Naive thymus-derived CD4-positive, alpha-beta T cell (primary cell): ENCODE measurements at regions not wholly inside any gene's neighbourhood (a gene's known extent, or its start where the extent isn't known, plus 50 kb on each side); places are given as distances from the start of the nearest gene placed in this dataset.

Source experiments
- ATAC-seq: fragments of 150-1000 bp; cut with Tn5 transposase; 2 replicates; pipeline ENCODE4 v1.10.0; 2021; ENCODE audit warnings: mild to moderate bottlenecking, moderate library complexity
- CTCF ChIA-PET: fragments of 350-600 bp; sonication (Branson Sonifier 250); formaldehyde crosslinking; loops from one replicate; lab custom pipeline; 2021; ENCODE audit warnings: antibody characterized with exemption; lab: Charles Lee
- POLR2A ChIA-PET: fragments of 350-600 bp; sonication (Branson Sonifier 250); formaldehyde crosslinking; loops from one replicate; lab custom pipeline; 2021; ENCODE audit warnings: antibody characterized with exemption, inconsistent platforms; lab: Charles Lee
- DNase-seq, 9 donors: peaks; one replicate each; pipeline versions ENCODE4 v3.0.0 to v3.0.0-alpha.2; 2020 to 2022; ENCODE audit warnings: mixed read lengths in 1 of 9
- H3K27ac ChIP-seq: one replicate; pipeline ENCODE4 v1.7.0; 2013; ENCODE audit warnings: mild to moderate bottlenecking, low read depth, low read length, moderate library complexity
- H3K27me3 ChIP-seq, 2 donors: one replicate each; pipeline ENCODE4 v1.7.0; 2013; ENCODE audit warnings: low read length in 2 of 2, mild to moderate bottlenecking in 2 of 2, moderate library complexity in 2 of 2; ENCODE audit not compliant: control insufficient read depth in 2 of 2, insufficient read depth in 2 of 2
- H3K36me3 ChIP-seq, 3 experiments: 1 replicate in 2 of 3; 2 replicates in 1 of 3; pipeline ENCODE4 v1.7.0; 2013; ENCODE audit warnings: low read length in 3 of 3, mild to moderate bottlenecking in 3 of 3, moderate library complexity in 1 of 3; ENCODE audit not compliant: insufficient read depth in 3 of 3, control insufficient read depth in 2 of 3
- H3K4me1 ChIP-seq, 2 donors: one replicate each; pipeline ENCODE4 v1.7.0; 2013; ENCODE audit warnings: low read length in 2 of 2, mild to moderate bottlenecking in 2 of 2, moderate library complexity in 1 of 2; ENCODE audit not compliant: control insufficient read depth in 2 of 2, insufficient read depth in 2 of 2
- H3K4me3 ChIP-seq: 2 replicates; pipeline ENCODE4 v1.7.0; 2013; ENCODE audit warnings: mild to moderate bottlenecking, low read length
- H3K9me3 ChIP-seq, 3 experiments: 1 replicate in 2 of 3; 2 replicates in 1 of 3; pipeline ENCODE4 v1.7.0; 2013; ENCODE audit warnings: low read length in 3 of 3; ENCODE audit not compliant: control insufficient read depth in 2 of 3
- H3K27ac Mint-ChIP-seq, 9 donors: one replicate each; pipeline ENCODE4 v1.8.0; 2020 to 2022; ENCODE audit warnings: mixed read lengths in 9 of 9, mild to moderate bottlenecking in 8 of 9, moderate library complexity in 5 of 9, inconsistent platforms in 2 of 9
- H3K27me3 Mint-ChIP-seq, 5 donors: one replicate each; pipeline ENCODE4 v1.8.0; 2021 to 2022; ENCODE audit warnings: mixed read lengths in 5 of 5, mild to moderate bottlenecking in 1 of 5
- H3K36me3 Mint-ChIP-seq, 5 donors: one replicate each; pipeline ENCODE4 v1.8.0; 2020 to 2022; ENCODE audit warnings: mixed read lengths in 5 of 5, mild to moderate bottlenecking in 3 of 5, inconsistent platforms in 1 of 5
- H3K4me1 Mint-ChIP-seq, 7 donors: one replicate each; pipeline ENCODE4 v1.8.0; 2020 to 2022; ENCODE audit warnings: mixed read lengths in 7 of 7, mild to moderate bottlenecking in 3 of 7, inconsistent platforms in 1 of 7
- H3K4me3 Mint-ChIP-seq, 10 donors: one replicate each; pipeline ENCODE4 v1.8.0; 2020 to 2022; ENCODE audit warnings: mild to moderate bottlenecking in 10 of 10, mixed read lengths in 10 of 10, moderate library complexity in 6 of 10, inconsistent platforms in 2 of 10
- H3K9me3 Mint-ChIP-seq, 11 donors: one replicate each; pipeline ENCODE4 v1.8.0; 2020 to 2022; ENCODE audit warnings: mixed read lengths in 11 of 11, mild to moderate bottlenecking in 4 of 11, inconsistent platforms in 1 of 11, moderate library complexity in 1 of 11
- intact Hi-C, 2 donors: fragments of 100-400 bp; cut with micrococcal nuclease; formaldehyde crosslinking; loops; one replicate each; pipeline ENCODE4 v1.15.1; 2023

DNA sequence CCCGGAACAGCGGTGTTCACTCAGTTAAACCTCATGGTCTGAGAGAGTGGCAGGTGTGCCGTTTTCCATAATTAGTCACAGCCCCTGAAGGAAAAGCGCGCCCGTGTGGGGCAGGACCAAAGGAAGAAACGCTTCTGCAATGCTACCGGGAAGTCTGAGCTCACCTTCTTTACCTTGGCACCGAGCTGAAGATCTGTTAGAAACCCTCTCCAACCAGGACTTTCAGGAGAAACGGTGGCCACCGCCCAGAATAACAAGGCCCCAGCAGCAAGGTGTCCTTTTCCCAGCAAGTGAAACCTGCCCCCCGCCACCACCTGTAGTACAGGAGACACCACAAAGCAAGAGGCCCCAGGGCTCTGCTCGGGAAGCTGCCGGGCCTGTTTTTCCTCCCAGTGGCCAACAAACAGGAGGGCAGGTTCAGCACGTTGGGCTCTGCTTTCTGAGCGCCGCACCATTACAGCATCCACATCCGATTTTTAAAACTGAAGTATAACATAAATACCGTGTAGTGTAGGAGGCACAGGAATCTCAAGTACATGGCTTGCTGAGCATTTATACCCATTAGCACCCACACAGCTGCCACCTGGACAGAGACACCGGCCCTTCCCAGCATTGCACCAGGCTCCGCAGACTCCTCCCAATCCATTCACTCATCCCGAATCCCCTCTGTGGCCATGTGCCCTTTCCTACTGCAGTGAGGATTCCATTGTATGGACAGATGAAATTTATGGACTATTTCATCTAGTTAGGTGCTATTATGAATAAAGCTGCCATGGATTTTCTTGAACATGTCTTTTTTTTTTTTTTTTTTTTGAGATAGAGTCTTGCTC is 121.8 kb upstream of the RIOK3 start:
- H3K36me3 ChIP-seq, result no peaks in the 10 kb centered on the region
- intact Hi-C loops, result no loop called here
- H3K4me1 ChIP-seq, result no peaks in the 10 kb centered on the region
- no peaks in the 10 kb centered on the region for H3K4me1 Mint-ChIP-seq
- peaks cover under 1 to 24% (median 20%) of the 10 kb centered on the region in 5 donors for H3K36me3 Mint-ChIP-seq
- CTCF ChIA-PET, result no interaction called here
- H3K4me3 ChIP-seq, result no peak overlapping the region
- ATAC-seq, result no peak
- H3K4me3 Mint-ChIP-seq, result no peak overlapping the region
- H3K27me3 ChIP-seq, result no peaks in the 10 kb centered on the region
- no peak overlapping the region for H3K27ac ChIP-seq
- peaks cover 0 to 9% (median 0%) of the 10 kb centered on the region in 11 donors for H3K9me3 Mint-ChIP-seq
- no peak for DNase-seq
- no peak overlapping the region for H3K27ac Mint-ChIP-seq
- no peaks in the 10 kb centered on the region for H3K27me3 Mint-ChIP-seq
- POLR2A ChIA-PET, result no interaction called here
- no peaks in the 10 kb centered on the region for H3K9me3 ChIP-seq

DNA sequence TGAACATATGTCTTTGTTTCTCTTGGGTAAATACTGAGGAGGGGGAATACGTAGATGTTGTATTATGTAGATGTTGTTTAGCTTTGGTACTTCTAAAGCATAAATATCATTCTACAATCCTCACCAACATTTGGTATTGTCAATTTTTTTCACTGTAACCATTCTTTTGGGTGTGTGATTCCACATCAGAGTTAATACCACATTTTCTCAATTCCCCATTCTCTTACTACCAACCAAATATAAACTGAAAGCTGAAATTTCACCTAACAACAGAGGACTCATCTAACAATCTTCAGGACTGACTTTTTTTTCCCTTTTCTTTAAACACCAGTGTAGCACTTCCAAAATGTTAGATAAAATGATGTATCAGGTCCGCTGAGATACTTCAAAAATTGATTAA is 120.7 kb upstream of the RIOK3 start:
- ATAC-seq (no peak), DNase-seq (no peak)
- Mint-ChIP-seq H3K36me3 (peaks cover 0 to 25% (median 13%) of the 10 kb centered on the region in 5 donors), H3K4me3 (no peak overlapping the region), H3K27me3 (no peaks in the 10 kb centered on the region), H3K4me1 (peaks cover 0 to 2% (median 0%) of the 10 kb centered on the region in 7 donors), H3K9me3 (peaks cover 0 to 9% (median 0%) of the 10 kb centered on the region in 11 donors), H3K27ac (no peak overlapping the region)
- CTCF ChIA-PET, result interaction anchor here (1.0 kb wide), 1 partner anchor 10 kb away, joined by 4 read pairs; no protein-coding TSS in a partner anchor
- H3K27me3 ChIP-seq, result no peaks in the 10 kb centered on the region
- H3K27ac ChIP-seq, result no peak overlapping the region
- H3K4me1 ChIP-seq, result no peaks in the 10 kb centered on the region
- POLR2A ChIA-PET, result interaction anchor here (0.5 kb wide), 1 partner anchor 31 kb away, joined by 3 read pairs; no protein-coding TSS in a partner anchor
- intact Hi-C loops, result no loop called here
- H3K4me3 ChIP-seq, result no peak overlapping the region
- no peaks in the 10 kb centered on the region for H3K9me3 ChIP-seq
- H3K36me3 ChIP-seq, result no peaks in the 10 kb centered on the region

DNA sequence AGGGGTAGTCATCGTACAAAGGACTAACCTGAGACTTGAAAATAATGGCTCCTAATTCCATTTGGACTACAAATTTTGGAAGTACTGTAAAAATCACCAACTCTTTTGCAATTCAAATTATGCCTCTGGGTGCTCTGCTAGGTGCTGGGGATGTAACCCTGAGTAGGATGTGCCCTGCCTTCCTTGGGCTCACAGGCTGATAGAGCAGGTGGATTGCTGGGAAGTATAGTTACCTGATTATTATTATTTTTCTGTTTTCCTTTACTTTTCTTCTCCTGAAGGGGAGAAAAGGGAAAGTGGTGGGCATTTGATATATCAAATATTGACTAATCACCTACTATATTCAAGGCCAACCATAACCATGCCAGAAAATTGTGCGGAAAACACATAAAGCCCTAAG is 119.3 kb upstream of the RIOK3 start:
- Mint-ChIP-seq H3K9me3 (peaks cover 0 to 7% (median 0%) of the 10 kb centered on the region in 11 donors), H3K36me3 (peaks cover 0 to 25% (median 7%) of the 10 kb centered on the region in 5 donors), H3K4me3 (no peak overlapping the region), H3K4me1 (peaks cover 0 to 2% (median 0%) of the 10 kb centered on the region in 7 donors), H3K27me3 (no peaks in the 10 kb centered on the region), H3K27ac (no peak overlapping the region)
- H3K27me3 ChIP-seq, result no peaks in the 10 kb centered on the region
- H3K36me3 ChIP-seq, result no peaks in the 10 kb centered on the region
- no peak overlapping the region for H3K4me3 ChIP-seq
- DNase-seq, result no peak
- H3K27ac ChIP-seq, result no peak overlapping the region
- H3K9me3 ChIP-seq, result no peaks in the 10 kb centered on the region
- ChIA-PET POLR2A (no interaction called here), CTCF (no interaction called here)
- intact Hi-C loops, result no loop called here
- ATAC-seq, result no peak
- H3K4me1 ChIP-seq, result no peaks in the 10 kb centered on the region

DNA sequence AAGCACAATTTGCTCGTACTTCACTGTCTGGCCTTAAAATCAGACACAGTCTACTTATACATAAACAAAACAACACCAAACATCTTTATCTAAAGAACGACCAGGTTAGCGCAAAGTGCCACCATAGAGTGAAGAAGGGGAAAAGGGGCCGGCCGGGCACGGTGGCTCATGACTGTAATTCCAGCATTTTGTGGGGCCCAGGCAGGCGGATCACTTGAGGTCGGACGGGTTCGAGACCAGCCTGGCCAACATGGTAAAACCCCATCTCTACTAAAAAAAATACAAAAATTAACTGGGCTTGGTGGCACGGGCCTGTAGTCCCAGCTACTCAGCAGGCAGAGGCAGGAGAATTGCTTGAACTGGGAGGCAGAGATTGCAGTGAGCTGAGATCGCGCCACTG is 118.5 kb upstream of the RIOK3 start:
- Histone ChIP-seq H3K4me1 (no peaks in the 10 kb centered on the region), H3K27me3 (no peaks in the 10 kb centered on the region), H3K9me3 (no peaks in the 10 kb centered on the region), H3K27ac (no peak overlapping the region), H3K36me3 (no peaks in the 10 kb centered on the region), H3K4me3 (no peak overlapping the region)
- Mint-ChIP-seq H3K27ac (no peak overlapping the region), H3K4me3 (no peak overlapping the region), H3K4me1 (peaks cover 0 to 2% (median 0%) of the 10 kb centered on the region in 7 donors), H3K9me3 (peaks cover 0 to 4% (median 0%) of the 10 kb centered on the region in 11 donors), H3K36me3 (peaks cover 0 to 20% (median 4%) of the 10 kb centered on the region in 5 donors), H3K27me3 (no peaks in the 10 kb centered on the region)
- intact Hi-C loops, result no loop called here
- DNase-seq (no peak), ATAC-seq (no peak)
- POLR2A ChIA-PET, result no interaction called here
- CTCF ChIA-PET, result no interaction called here

DNA sequence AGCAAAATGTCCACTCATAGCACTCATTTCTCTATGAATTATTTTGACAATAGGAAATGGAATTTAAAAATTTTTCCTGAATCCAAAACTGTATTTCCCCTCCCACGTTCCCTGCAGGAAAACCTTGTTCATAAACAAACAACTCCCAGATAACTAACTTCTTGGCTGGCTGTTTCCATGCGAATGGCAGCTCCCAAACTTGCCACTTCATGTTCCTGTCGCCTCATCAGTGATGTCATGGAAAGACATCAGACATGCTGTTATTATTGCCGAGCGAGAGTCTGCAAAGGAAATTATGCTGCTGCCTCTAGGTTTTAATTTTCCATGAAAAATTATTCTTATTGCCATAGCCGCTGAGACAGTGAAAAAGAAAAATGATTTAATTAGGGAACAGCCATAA is 117.0 kb upstream of the RIOK3 start:
- Histone ChIP-seq H3K27ac (no peak overlapping the region), H3K4me3 (no peak overlapping the region), H3K36me3 (no peaks in the 10 kb centered on the region), H3K9me3 (no peaks in the 10 kb centered on the region), H3K4me1 (no peaks in the 10 kb centered on the region), H3K27me3 (no peaks in the 10 kb centered on the region)
- Mint-ChIP-seq H3K27me3 (no peaks in the 10 kb centered on the region), H3K27ac (no peak overlapping the region), H3K9me3 (no peaks in the 10 kb centered on the region), H3K4me3 (no peak overlapping the region), H3K36me3 (peaks cover 0 to 10% (median 3%) of the 10 kb centered on the region in 5 donors), H3K4me1 (peaks cover 0 to 2% (median 0%) of the 10 kb centered on the region in 7 donors)
- intact Hi-C loops, result no loop called here
- DNase-seq (no peak), ATAC-seq (no peak)
- ChIA-PET CTCF (no interaction called here), POLR2A (interaction anchor here (0.7 kb wide), 1 partner anchor 248 kb away, joined by 3 read pairs; no protein-coding TSS in a partner anchor)

DNA sequence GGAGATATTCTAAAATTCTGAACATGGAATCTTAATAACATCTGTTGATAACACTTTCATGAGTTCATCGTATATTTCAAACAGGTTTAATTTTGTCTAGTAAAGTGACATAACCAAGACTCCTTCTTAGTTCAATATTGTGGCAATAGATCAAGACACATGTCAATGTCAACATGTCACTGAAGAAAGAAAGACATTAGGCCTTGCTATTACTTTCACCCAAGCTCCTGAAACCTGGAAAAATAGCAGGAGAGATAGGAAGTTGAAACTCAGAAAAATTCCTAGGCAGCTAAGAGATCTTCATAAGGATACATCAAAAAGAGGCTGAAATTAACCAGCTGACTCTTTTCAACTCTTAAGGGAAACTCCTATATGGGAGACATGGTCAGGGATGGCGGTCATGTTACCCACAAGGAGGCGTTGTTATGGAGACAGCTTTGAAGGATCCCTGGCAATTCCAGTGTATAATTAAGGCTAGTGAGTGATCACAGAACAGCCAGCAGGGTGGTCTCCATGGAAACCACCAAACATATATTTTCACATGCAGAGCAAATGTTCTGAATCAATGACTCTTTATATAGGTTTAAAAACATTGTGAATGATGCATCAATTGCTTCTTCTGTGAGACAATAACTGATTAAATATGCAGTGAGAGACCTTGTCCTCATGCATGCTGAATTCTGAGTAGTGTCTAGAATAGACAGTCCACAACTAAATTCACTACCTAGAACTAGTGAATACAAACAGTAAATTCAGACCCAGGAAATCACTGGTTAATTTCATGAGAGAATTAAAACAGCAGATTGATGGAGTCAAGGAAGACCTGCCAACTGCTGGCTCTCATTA is 115.3 kb upstream of the RIOK3 start:
- ATAC-seq (no peak), DNase-seq (no peak)
- Histone ChIP-seq H3K27ac (no peak overlapping the region), H3K4me1 (no peaks in the 10 kb centered on the region), H3K4me3 (no peak overlapping the region), H3K36me3 (no peaks in the 10 kb centered on the region), H3K27me3 (no peaks in the 10 kb centered on the region), H3K9me3 (no peaks in the 10 kb centered on the region)
- CTCF ChIA-PET, result no interaction called here
- no peaks in the 10 kb centered on the region for H3K27me3 Mint-ChIP-seq
- peaks cover 0 to 8% (median 4%) of the 10 kb centered on the region in 7 donors for H3K4me1 Mint-ChIP-seq
- no peak overlapping the region for H3K27ac Mint-ChIP-seq
- intact Hi-C loops, result no loop called here
- H3K9me3 Mint-ChIP-seq, result no peaks in the 10 kb centered on the region
- H3K4me3 Mint-ChIP-seq, result no peak overlapping the region
- H3K36me3 Mint-ChIP-seq, result peaks cover 0 to 10% (median 3%) of the 10 kb centered on the region in 5 donors
- POLR2A ChIA-PET, result no interaction called here
